ENCODE measurements at regions not wholly inside any gene's neighbourhood (a gene's known extent, or its start where the extent isn't known, plus 50 kb on each side); places are given as distances from the start of the nearest gene placed in this dataset.
"Not testable (repeated sequence)": the region's sequence is repeated elsewhere in the genome, so short reads cannot be mapped to it uniquely, and the experiment has no call there.

DNA sequence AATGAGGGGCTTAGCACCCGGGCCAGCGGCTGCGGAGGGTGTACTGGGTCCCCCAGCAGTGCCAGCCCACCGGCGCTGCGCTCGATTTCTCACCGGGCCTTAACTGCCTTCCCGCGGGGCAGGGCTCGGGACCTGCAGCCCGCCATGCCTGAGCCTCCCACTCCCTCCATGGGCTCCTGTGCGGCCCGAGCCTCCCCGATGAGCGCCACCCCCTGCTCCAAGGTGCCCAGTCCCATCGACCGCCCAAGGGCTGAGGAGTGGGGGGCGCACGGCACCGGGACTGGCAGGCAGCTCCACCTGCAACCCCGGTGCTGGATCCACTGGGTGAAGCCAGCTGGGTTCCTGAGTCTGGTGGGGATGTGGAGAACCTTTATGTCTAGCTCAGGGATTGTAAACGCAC, 85.0 kb upstream of the TSC22D2 start:
- CTCF ChIA-PET (ENCODE audit: low intra/inter-chr PET ratio); H2AFZ ChIP-seq (ENCODE audit: low read depth, low read length); H3K9me3 ChIP-seq (replicated peaks; ENCODE audit: control insufficient read depth, insufficient read depth, low read depth, low read length); in situ Hi-C loops (cut with MboI); POLR2A ChIA-PET; FAIRE-seq; ATAC-seq; DNase-seq (ENCODE audit: extremely low read depth in 1 of 4, low spot score in 3 of 4); H4K20me1 ChIP-seq (replicated peaks; ENCODE audit: control insufficient read depth, insufficient read depth, low read length); H3K4me1 ChIP-seq (replicated peaks in 1 of 2; ENCODE audit: control insufficient read depth in 2 of 2, insufficient read depth in 2 of 2, low read length in 2 of 2); H3K27me3 ChIP-seq (ENCODE audit: control insufficient read depth in 2 of 2, insufficient read depth in 2 of 2, low read length in 2 of 2); BruUV-seq (replicated peaks); H3K9me1 ChIP-seq (ENCODE audit: control insufficient read depth, insufficient read depth, low read length); intact Hi-C loops (cut with micrococcal nuclease); H3K4me2 ChIP-seq (ENCODE audit: insufficient read depth, low read length); H3K36me3 ChIP-seq (ENCODE audit: control insufficient read depth, insufficient read depth, low read length); H3K9ac ChIP-seq (ENCODE audit: insufficient read depth in 1 of 2, low read depth in 2 of 2, low read length in 2 of 2); H3K79me2 ChIP-seq (ENCODE audit: control insufficient read depth, insufficient read depth, low read length); H3K27ac ChIP-seq (ENCODE audit: extremely low read depth, low read depth, low read length); H3K4me3 ChIP-seq: not testable (repeated sequence)
- WGBS (ENCODE audit: insufficient coverage, low coverage, missing lambda C conversion rate): 60% methylated on average over 11 of the region's 23 CpGs

GRCh38 chr3:150320971-150321370, 87.1 kb upstream of the TSC22D2 start:
- FAIRE-seq; H3K79me2 ChIP-seq (ENCODE audit: control insufficient read depth, insufficient read depth, low read length); in situ Hi-C loops (cut with MboI); H3K4me1 ChIP-seq (replicated peaks in 1 of 2; ENCODE audit: control insufficient read depth in 2 of 2, insufficient read depth in 2 of 2, low read length in 2 of 2); CTCF ChIA-PET (ENCODE audit: low intra/inter-chr PET ratio); H3K27ac ChIP-seq (ENCODE audit: extremely low read depth, low read depth, low read length); H3K9me3 ChIP-seq (replicated peaks; ENCODE audit: control insufficient read depth, insufficient read depth, low read depth, low read length); H4K20me1 ChIP-seq (replicated peaks; ENCODE audit: control insufficient read depth, insufficient read depth, low read length); DNase-seq (ENCODE audit: extremely low read depth in 1 of 4, low spot score in 3 of 4); intact Hi-C loops (cut with micrococcal nuclease); H3K4me3 ChIP-seq; ATAC-seq; H3K9me1 ChIP-seq (ENCODE audit: control insufficient read depth, insufficient read depth, low read length); H3K36me3 ChIP-seq (ENCODE audit: control insufficient read depth, insufficient read depth, low read length); BruUV-seq (replicated peaks); H3K9ac ChIP-seq (ENCODE audit: insufficient read depth in 1 of 2, low read depth in 2 of 2, low read length in 2 of 2); POLR2A ChIA-PET; H3K27me3 ChIP-seq (ENCODE audit: control insufficient read depth in 2 of 2, insufficient read depth in 2 of 2, low read length in 2 of 2); H2AFZ ChIP-seq (ENCODE audit: low read depth, low read length); H3K4me2 ChIP-seq (ENCODE audit: insufficient read depth, low read length): not testable (repeated sequence)
- 0% methylated on average over 1 of the region's 1 CpG for WGBS (ENCODE audit: insufficient coverage, low coverage, missing lambda C conversion rate)
